ENCODE measurements at regions not wholly inside any gene's neighbourhood (a gene's known extent, or its start where the extent isn't known, plus 50 kb on each side); places are given as distances from the start of the nearest gene placed in this dataset.

DNA sequence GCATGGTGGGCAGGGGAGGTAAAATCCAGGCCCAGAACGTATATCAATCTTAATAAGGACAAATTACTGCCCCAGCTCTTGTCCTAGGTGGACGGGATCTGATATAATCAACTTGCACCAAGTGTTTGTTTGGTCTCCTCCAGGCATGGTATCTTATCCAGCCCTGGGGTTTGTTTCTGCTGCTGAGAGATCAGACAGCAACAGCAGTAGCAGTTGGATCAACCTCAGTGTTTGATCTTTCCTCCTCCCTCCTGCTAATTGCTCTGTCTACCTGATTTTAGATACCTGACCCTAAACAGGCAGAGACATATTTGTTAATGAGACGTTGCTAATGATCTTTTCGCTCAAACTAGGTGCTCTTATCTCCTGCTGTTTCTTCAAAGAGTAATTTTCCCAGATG is 100.4 kb upstream of the BACH2 start:
- TF ChIP-seq, protein P1, sequence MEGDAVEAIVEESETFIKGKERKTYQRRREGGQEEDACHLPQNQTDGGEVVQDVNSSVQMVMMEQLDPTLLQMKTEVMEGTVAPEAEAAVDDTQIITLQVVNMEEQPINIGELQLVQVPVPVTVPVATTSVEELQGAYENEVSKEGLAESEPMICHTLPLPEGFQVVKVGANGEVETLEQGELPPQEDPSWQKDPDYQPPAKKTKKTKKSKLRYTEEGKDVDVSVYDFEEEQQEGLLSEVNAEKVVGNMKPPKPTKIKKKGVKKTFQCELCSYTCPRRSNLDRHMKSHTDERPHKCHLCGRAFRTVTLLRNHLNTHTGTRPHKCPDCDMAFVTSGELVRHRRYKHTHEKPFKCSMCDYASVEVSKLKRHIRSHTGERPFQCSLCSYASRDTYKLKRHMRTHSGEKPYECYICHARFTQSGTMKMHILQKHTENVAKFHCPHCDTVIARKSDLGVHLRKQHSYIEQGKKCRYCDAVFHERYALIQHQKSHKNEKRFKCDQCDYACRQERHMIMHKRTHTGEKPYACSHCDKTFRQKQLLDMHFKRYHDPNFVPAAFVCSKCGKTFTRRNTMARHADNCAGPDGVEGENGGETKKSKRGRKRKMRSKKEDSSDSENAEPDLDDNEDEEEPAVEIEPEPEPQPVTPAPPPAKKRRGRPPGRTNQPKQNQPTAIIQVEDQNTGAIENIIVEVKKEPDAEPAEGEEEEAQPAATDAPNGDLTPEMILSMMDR (IDR thresholded peaks at IDR 0.05): no peak
- TF ChIP-seq POLR2AphosphoS5 (IDR thresholded peaks at IDR 0.05) (no peak), POLR2A (IDR thresholded peaks at IDR 0.05) (no peak)
